Activated B cell treated with CpG ODN at 0.5 μM for 24 hours (primary cell): ENCODE measurements at regions not wholly inside any gene's neighbourhood (a gene's known extent, or its start where the extent isn't known, plus 50 kb on each side); places are given as distances from the start of the nearest gene placed in this dataset.

Experiments used
- ATAC-seq: fragments of 200-7000 bp; cut with Tn5 transposase; one replicate; pipeline ENCODE4 v1.10.0; 2021; ENCODE audit warnings: low read depth, mild to moderate bottlenecking, moderate library complexity
- CTCF ChIA-PET: fragments of 350-600 bp; sonication (Branson Sonifier 250); formaldehyde crosslinking; loops from one replicate; lab custom pipeline; 2021; ENCODE audit warnings: antibody characterized with exemption; lab: Charles Lee
- POLR2A ChIA-PET: fragments of 350-600 bp; sonication (Branson Sonifier 250); formaldehyde crosslinking; loops from one replicate; lab custom pipeline; 2021; ENCODE audit warnings: antibody characterized with exemption; lab: Charles Lee
- DNase-seq: peaks from one replicate; pipeline ENCODE4 v3.0.0; 2022
- H3K27ac Mint-ChIP-seq: one replicate; pipeline ENCODE4 v1.8.0; 2020; ENCODE audit warnings: mixed read lengths
- H3K27me3 Mint-ChIP-seq: one replicate; pipeline ENCODE4 v1.8.0; 2021; ENCODE audit warnings: mixed read lengths
- H3K36me3 Mint-ChIP-seq: one replicate; pipeline ENCODE4 v1.8.0; 2021; ENCODE audit warnings: low read depth, mixed read lengths
- H3K4me1 Mint-ChIP-seq: one replicate; pipeline ENCODE4 v1.8.0; 2021; ENCODE audit warnings: mixed read lengths
- H3K4me3 Mint-ChIP-seq: one replicate; pipeline ENCODE4 v1.8.0; 2020; ENCODE audit warnings: mild to moderate bottlenecking, mixed read lengths
- H3K9me3 Mint-ChIP-seq: one replicate; pipeline ENCODE4 v1.8.0; 2020; ENCODE audit warnings: mixed read lengths
- CTCF ChIP-seq: fragments of 200-600 bp; IDR thresholded peaks from one replicate; pipeline ENCODE4 v1.8.0; 2022; ENCODE audit warnings: antibody characterized with exemption, mild to moderate bottlenecking
- intact Hi-C: fragments of 100-400 bp; cut with micrococcal nuclease; formaldehyde crosslinking; loops from one replicate; pipeline ENCODE4 v1.15.1; 2024

DNA sequence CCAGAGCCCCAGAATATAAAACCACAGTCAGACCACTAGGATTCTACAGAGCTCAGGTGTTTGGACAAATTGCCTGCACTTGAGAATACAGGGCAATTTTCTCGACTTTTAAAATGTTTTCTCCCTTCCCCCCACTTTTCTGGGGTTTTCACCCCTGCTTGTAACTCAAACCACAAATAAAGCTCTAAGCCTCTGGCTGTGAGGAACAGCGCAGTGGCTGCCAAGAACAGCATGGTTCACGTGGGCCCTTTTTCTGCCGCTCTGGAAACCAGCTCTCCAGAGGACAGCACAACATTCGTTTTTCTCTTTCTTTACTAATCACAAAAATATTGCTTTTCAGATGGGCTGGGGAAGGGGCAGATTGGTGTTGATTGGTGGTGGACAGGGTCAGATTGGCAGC is 102.2 kb upstream of the JUN start:
- no peaks in the 10 kb centered on the region for H3K27me3 Mint-ChIP-seq
- POLR2A ChIA-PET: no interaction called here
- peaks cover 17% of the 10 kb centered on the region for H3K4me1 Mint-ChIP-seq
- TF ChIP-seq CTCF: no peak
- no peak overlapping the region for H3K4me3 Mint-ChIP-seq
- intact Hi-C loops: no loop called here
- no peak for ATAC-seq
- no peak overlapping the region for H3K27ac Mint-ChIP-seq
- no peaks in the 10 kb centered on the region for H3K9me3 Mint-ChIP-seq
- H3K36me3 Mint-ChIP-seq: no peaks in the 10 kb centered on the region
- CTCF ChIA-PET: interaction anchor here (0.7 kb wide), 1 partner anchor 813 kb away, joined by 3 read pairs; no protein-coding TSS in a partner anchor
- no peak for DNase-seq

DNA sequence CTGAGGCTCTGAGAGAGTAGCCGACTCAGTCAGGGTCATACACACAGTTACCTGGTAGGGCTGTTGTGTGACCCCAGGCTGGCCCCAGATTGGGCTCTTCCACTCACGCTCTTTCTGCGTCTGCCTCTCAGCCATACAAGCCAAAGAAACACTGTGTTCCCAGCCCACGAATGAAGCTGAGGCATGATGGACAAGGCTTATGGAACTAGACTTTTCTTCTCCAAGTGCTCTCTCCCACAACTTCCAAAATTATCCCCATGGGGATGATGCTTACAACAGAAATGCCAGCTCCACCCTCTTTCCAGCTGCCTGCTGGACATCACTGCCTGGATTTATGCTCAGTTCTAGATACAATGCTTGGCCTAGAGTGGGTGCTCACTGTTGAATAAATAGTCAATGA is 102.8 kb upstream of the JUN start:
- intact Hi-C loops: no loop called here
- Mint-ChIP-seq H3K27ac (no peak overlapping the region), H3K9me3 (no peaks in the 10 kb centered on the region), H3K4me3 (no peak overlapping the region), H3K27me3 (no peaks in the 10 kb centered on the region), H3K4me1 (peaks cover 17% of the 10 kb centered on the region), H3K36me3 (no peaks in the 10 kb centered on the region)
- TF ChIP-seq CTCF: no peak
- ATAC-seq: no peak
- ChIA-PET POLR2A (no interaction called here), CTCF (no interaction called here)
- DNase-seq: no peak

GRCh38 chr1:58887059-58887458 is 103.2 kb upstream of the JUN start:
- DNase-seq (no peak), ATAC-seq (no peak)
- no peak overlapping the region for H3K27ac Mint-ChIP-seq
- intact Hi-C loops: no loop called here
- no peaks in the 10 kb centered on the region for H3K9me3 Mint-ChIP-seq
- ChIA-PET CTCF (no interaction called here), POLR2A (no interaction called here)
- no peaks in the 10 kb centered on the region for H3K36me3 Mint-ChIP-seq
- no peak overlapping the region for H3K4me3 Mint-ChIP-seq
- H3K4me1 Mint-ChIP-seq: peaks cover 17% of the 10 kb centered on the region
- no peak for TF ChIP-seq CTCF
- no peaks in the 10 kb centered on the region for H3K27me3 Mint-ChIP-seq

- Mint-ChIP-seq H3K9me3 (no peaks in the 10 kb centered on the region), H3K4me3 (no peak overlapping the region), H3K27ac (no peak overlapping the region), H3K27me3 (no peaks in the 10 kb centered on the region), H3K36me3 (no peaks in the 10 kb centered on the region), H3K4me1 (peaks cover 9% of the 10 kb centered on the region)
- DNase-seq: no peak
- POLR2A ChIA-PET: no interaction called here
- intact Hi-C loops: no loop called here
- CTCF ChIA-PET: no interaction called here
- TF ChIP-seq CTCF: no peak
- no peak for ATAC-seq
These were observed 105.0 kb upstream of the JUN start for GRCh38 chr1:58888833-58889232.

DNA sequence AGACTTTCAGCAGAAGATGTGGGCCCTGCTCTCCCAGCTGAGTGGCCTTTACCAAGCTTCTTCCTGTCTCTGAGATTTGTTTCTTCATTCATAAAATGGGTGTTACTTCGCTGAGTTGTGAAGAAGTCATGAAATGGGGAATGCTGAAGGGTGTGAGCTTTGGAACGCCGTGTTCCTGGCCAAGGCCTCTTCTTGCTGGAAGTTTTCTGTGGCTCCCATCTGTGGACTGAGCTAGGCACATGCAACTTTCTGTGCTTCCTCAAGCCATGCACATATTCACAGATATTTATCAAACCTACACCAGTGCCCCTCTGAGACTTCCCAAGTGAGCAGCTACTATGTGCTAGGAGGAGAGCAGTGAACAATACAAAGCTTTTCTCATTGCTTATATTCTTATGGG is 106.3 kb upstream of the JUN start:
- H3K4me3 Mint-ChIP-seq: no peak overlapping the region
- H3K9me3 Mint-ChIP-seq: no peaks in the 10 kb centered on the region
- no peak overlapping the region for H3K27ac Mint-ChIP-seq
- H3K27me3 Mint-ChIP-seq: no peaks in the 10 kb centered on the region
- intact Hi-C loops: no loop called here
- ChIA-PET CTCF (interaction anchor here (1.0 kb wide), 1 partner anchor 11 kb away, joined by 3 read pairs; no protein-coding TSS in a partner anchor), POLR2A (no interaction called here)
- DNase-seq (no peak), ATAC-seq (no peak)
- no peak for TF ChIP-seq CTCF
- peaks cover 7% of the 10 kb centered on the region for H3K4me1 Mint-ChIP-seq
- H3K36me3 Mint-ChIP-seq: no peaks in the 10 kb centered on the region
